HCT116 (cell line): ENCODE measurements at regions not wholly inside any gene's neighbourhood (a gene's known extent, or its start where the extent isn't known, plus 50 kb on each side); places are given as distances from the start of the nearest gene placed in this dataset.

Experiments used
- ATAC-seq: fragments of 200-7000 bp; cut with Tn5 transposase; 2 replicates; pipeline ENCODE4 v1.9.1; 2020; ENCODE audit warnings: mild to moderate bottlenecking, moderate library complexity
- BruUV-seq: library from RNA; stranded (reverse); fragments of 400-500 nt; replicated peaks from 2 replicates; lab custom pipeline; 2021; lab: Mats Ljungman, UMichigan
- CTCF ChIA-PET: fragments of 300-600 bp; sonication (Branson Sonifier 250); formaldehyde crosslinking; loops from one replicate; lab custom pipeline; 2021; ENCODE audit warnings: antibody characterized with exemption; lab: Charles Lee
- POLR2A ChIA-PET: fragments of 300-600, 350-600 bp; sonication (Branson Sonifier 250); formaldehyde crosslinking; loops from one replicate; lab custom pipeline; 2021; ENCODE audit warnings: antibody characterized with exemption; lab: Charles Lee
- RAD21 ChIA-PET, 2 experiments: fragments of 300-600 bp; sonication (Branson Sonifier 250); formaldehyde crosslinking; loops; one replicate each; lab custom pipeline; 2023; ENCODE audit warnings: low total read pairs in 2 of 2; ENCODE audit not compliant: uncharacterized antibody in 2 of 2, unreplicated experiment in 2 of 2, low non-redundant PET in 1 of 2; lab: Charles Lee
- DNase-seq: peaks from one replicate; pipeline ENCODE4 v3.0.0-alpha.2; 2010; ENCODE audit warnings: low read depth, low spot score
- H2AFZ ChIP-seq: fragments of 200-600 bp; shearing (Covaris generic), sonication (generic); 2 replicates; pipeline ENCODE4 v1.6.1; 2017; ENCODE audit warnings: low read depth, mixed run types, mixed read lengths, antibody characterized with exemption, low read length; ENCODE audit not compliant: poor library complexity, severe bottlenecking
- H3K27ac ChIP-seq: 2 replicates; pipeline ENCODE4 v1.5.1; 2012; ENCODE audit warnings: low read depth, low read length
- H3K27me3 ChIP-seq: fragments of 200-600 bp; sonication (generic); 2 replicates; pipeline ENCODE4 v1.6.1; 2016; ENCODE audit warnings: mixed run types, low read length, mixed read lengths; ENCODE audit not compliant: insufficient read depth
- H3K36me3 ChIP-seq, 2 experiments: fragments of 200-500 bp in 1 of 2; fragments of 200-600 bp in 1 of 2; sonication (Bioruptor generic) in 1 of 2; sonication (generic) in 1 of 2; 2 replicates each; pipeline versions ENCODE4 v1.5.1 to v1.6.1; 2014 to 2016; ENCODE audit warnings: low read length in 2 of 2, inconsistent platforms in 1 of 2, mixed read lengths in 1 of 2, mixed run types in 1 of 2; ENCODE audit not compliant: insufficient read depth in 2 of 2, control insufficient read depth in 1 of 2
- H3K4me1 ChIP-seq, 2 experiments: fragments of 200-600 bp in 1 of 2; sonication (generic) in 1 of 2; 2 replicates each; pipeline versions ENCODE4 v1.5.1 to v1.6.1; 2012 to 2017; ENCODE audit warnings: low read length in 2 of 2, inconsistent platforms in 1 of 2, mild to moderate bottlenecking in 1 of 2, mixed read lengths in 1 of 2, mixed run types in 1 of 2, moderate library complexity in 1 of 2; ENCODE audit not compliant: insufficient read depth in 2 of 2, control insufficient read depth in 1 of 2
- H3K4me2 ChIP-seq: fragments of 200-600 bp; sonication (generic); 2 replicates; pipeline ENCODE4 v1.6.1; 2017; ENCODE audit warnings: mixed run types, low read length, mixed read lengths
- H3K4me3 ChIP-seq, 2 experiments: fragments of 200-600 bp in 1 of 2; sonication (generic) in 1 of 2; replicated peaks in 1 of 2; 2 replicates each; pipeline ENCODE4 v1.5.1; 2011 to 2016; ENCODE audit warnings: low read length in 2 of 2, control low read depth in 1 of 2, low read depth in 1 of 2, mild to moderate bottlenecking in 1 of 2, mixed read lengths in 1 of 2, mixed run types in 1 of 2
- H3K79me2 ChIP-seq: fragments of 200-600 bp; sonication (generic); 2 replicates; pipeline ENCODE4 v1.6.1; 2017; ENCODE audit warnings: mild to moderate bottlenecking, mixed run types, low read length, moderate library complexity, mixed read lengths; ENCODE audit not compliant: insufficient read depth
- H3K9ac ChIP-seq: fragments of 200-600 bp; sonication (generic); 2 replicates; pipeline ENCODE4 v1.6.1; 2016; ENCODE audit warnings: low read length, mixed read lengths
- H3K9me2 ChIP-seq: fragments of 200-600 bp; sonication (generic), shearing (Covaris generic); 2 replicates; pipeline ENCODE4 v1.6.1; 2017; ENCODE audit warnings: mixed run types, mild to moderate bottlenecking, moderate library complexity; ENCODE audit not compliant: insufficient read depth
- H3K9me3 ChIP-seq, 2 experiments: fragments of 200-500 bp in 1 of 2; fragments of 200-600 bp in 1 of 2; sonication (Bioruptor generic) in 1 of 2; sonication (generic) in 1 of 2; 2 replicates each; pipeline ENCODE4 v1.6.1; 2014 to 2017; ENCODE audit warnings: low read length in 2 of 2, mixed read lengths in 2 of 2, inconsistent platforms in 1 of 2, low read depth in 1 of 2, mild to moderate bottlenecking in 1 of 2, mixed run types in 1 of 2, moderate library complexity in 1 of 2; ENCODE audit not compliant: control insufficient read depth in 1 of 2, insufficient read depth in 1 of 2
- H4K20me1 ChIP-seq: fragments of 200-600 bp; sonication (generic), shearing (Covaris generic); 2 replicates; pipeline ENCODE4 v1.6.1; 2017; ENCODE audit warnings: mixed run types, mild to moderate bottlenecking, moderate library complexity; ENCODE audit not compliant: insufficient read depth
- CBX3 ChIP-seq: IDR thresholded peaks from 2 replicates; pipeline ENCODE4 v1.6.1; 2012; ENCODE audit warnings: low read depth
- CTCF ChIP-seq, 3 experiments: fragments of 200-600 bp in 1 of 3; sonication (generic) in 1 of 3; IDR thresholded peaks in 2 of 3; conservative IDR thresholded peaks in 1 of 3; 2 replicates each; pipeline ENCODE4 v1.5.1; 2012 to 2017; ENCODE audit warnings: low read depth in 2 of 3, low read length in 2 of 3, antibody characterized with exemption in 1 of 3, borderline replicate concordance in 1 of 3, control low read depth in 1 of 3, mild to moderate bottlenecking in 1 of 3, mixed read lengths in 1 of 3, mixed run types in 1 of 3, moderate library complexity in 1 of 3; ENCODE audit not compliant: insufficient read depth in 1 of 3
- EGR1 ChIP-seq: IDR thresholded peaks from 2 replicates; pipeline ENCODE4 v1.6.1; 2012; ENCODE audit warnings: low read depth
- ELF1 ChIP-seq: IDR thresholded peaks from 2 replicates; pipeline ENCODE4 v1.6.1; 2012; ENCODE audit warnings: low read depth, borderline replicate concordance
- EZH2 ChIP-seq: fragments of 200-600 bp; sonication (generic); IDR thresholded peaks from 2 replicates; pipeline ENCODE4 v1.6.1; 2017; ENCODE audit warnings: antibody characterized with exemption, mixed run types
- EZH2phosphoT487 ChIP-seq: fragments of 200-600 bp; IDR thresholded peaks from 2 replicates; pipeline ENCODE4 v1.6.1; 2018; ENCODE audit warnings: antibody characterized with exemption, borderline replicate concordance
- FOSL1 ChIP-seq: IDR thresholded peaks from 2 replicates; pipeline ENCODE4 v1.6.1; 2012; ENCODE audit warnings: low read depth
- JUND ChIP-seq: IDR thresholded peaks from 2 replicates; pipeline ENCODE4 v1.6.1; 2012
- MAX ChIP-seq: IDR thresholded peaks from 2 replicates; pipeline ENCODE4 v1.6.1; 2012
- POLR2A ChIP-seq: IDR thresholded peaks from 2 replicates; pipeline ENCODE4 v1.7.0; 2011; ENCODE audit warnings: borderline replicate concordance; ENCODE audit not compliant: insufficient read depth, insufficient read length; ENCODE audit errors: extremely low read depth
- POLR2AphosphoS5 ChIP-seq: IDR thresholded peaks from 2 replicates; pipeline ENCODE4 v1.6.1; 2011; ENCODE audit warnings: mild to moderate bottlenecking, low read depth, low read length, moderate library complexity
- RAD21 ChIP-seq: IDR thresholded peaks from 2 replicates; pipeline ENCODE4 v1.6.1; 2012; ENCODE audit warnings: low read depth, mild to moderate bottlenecking
- REST ChIP-seq: IDR thresholded peaks from 2 replicates; pipeline ENCODE4 v1.6.1; 2012; ENCODE audit warnings: low read depth
- SIN3A ChIP-seq: IDR thresholded peaks from 2 replicates; pipeline ENCODE4 v1.6.1; 2012; ENCODE audit warnings: low read depth
- SP1 ChIP-seq: IDR thresholded peaks from 2 replicates; pipeline ENCODE4 v1.6.1; 2012; ENCODE audit warnings: low read depth
- SRF ChIP-seq: IDR thresholded peaks from 2 replicates; pipeline ENCODE4 v1.6.1; 2012; ENCODE audit warnings: low read depth
- TCF7L2 ChIP-seq: IDR thresholded peaks from 2 replicates; pipeline ENCODE4 v1.7.0; 2011; ENCODE audit warnings: borderline replicate concordance, inconsistent platforms; ENCODE audit not compliant: insufficient read depth, insufficient read length; ENCODE audit errors: extremely low read depth
- YY1 ChIP-seq: IDR thresholded peaks from 2 replicates; pipeline ENCODE4 v1.6.1; 2011; ENCODE audit warnings: low read length, low read depth, moderate library complexity, mild to moderate bottlenecking; ENCODE audit not compliant: insufficient replicate concordance; ENCODE audit errors: extremely low read depth
- ZBTB33 ChIP-seq: IDR thresholded peaks from 2 replicates; pipeline ENCODE4 v1.6.1; 2011; ENCODE audit warnings: mild to moderate bottlenecking, low read length, moderate library complexity; ENCODE audit not compliant: insufficient replicate concordance; ENCODE audit errors: extremely low read depth
- ZFX ChIP-seq: fragments of 450-650 bp; IDR thresholded peaks from 2 replicates; pipeline ENCODE4 v1.6.1; 2017
- intact Hi-C: fragments of 100-400 bp; cut with micrococcal nuclease; formaldehyde crosslinking; loops from 2 replicates; pipeline ENCODE4 v1.10.0; 2022

- DNase-seq = no peak
- Histone ChIP-seq H3K27ac (no peak overlapping the region), H3K79me2 (no peaks in the 10 kb centered on the region), H3K27me3 (no peaks in the 10 kb centered on the region), H2AFZ (no peak overlapping the region), H3K4me2 (no peak overlapping the region), H3K4me1 (no peaks in the 10 kb centered on the region), H3K36me3 (no peaks in the 10 kb centered on the region), H3K9ac (no peak overlapping the region), H4K20me1 (no peaks in the 10 kb centered on the region), H3K9me3 (peaks cover 16 to 36% of the 10 kb centered on the region in 2 experiments; a peak in 2 of 4 replicates), H3K9me2 (no peaks in the 10 kb centered on the region), H3K4me3 (no peak overlapping the region)
- TF ChIP-seq JUND (no peak), YY1 (no peak), EGR1 (no peak), SRF (no peak), CTCF (IDR thresholded peaks at IDR 0.05 in 2 of 3, conservative IDR thresholded peaks at IDR 0.05 in 1 of 3; ENCODE audit: borderline replicate concordance in 1 of 3, insufficient read depth in 1 of 3, low read depth in 2 of 3, low read length in 2 of 3) (no peak), SIN3A (no peak), EZH2phosphoT487 (no peak), EZH2 (no peak), FOSL1 (no peak), ZFX (no peak), MAX (no peak), TCF7L2 (no peak), POLR2A (no peak), ZBTB33 (no peak), REST (no peak), POLR2AphosphoS5 (no peak), SP1 (no peak), ELF1 (no peak), RAD21 (no peak), CBX3 (no peak)
- no TSS peak for BruUV-seq
- ChIA-PET CTCF (no interaction called here), RAD21 (no interaction called here), POLR2A (no interaction called here)
- ATAC-seq = no peak
- intact Hi-C loops = no loop called here
These were observed 818.9 kb downstream of the OLFM4 start for GRCh38 chr13:53847502-53847901.
